Uterus (tissue), 2 donors: ENCODE measurements at regions not wholly inside any gene's neighbourhood (a gene's known extent, or its start where the extent isn't known, plus 50 kb on each side); places are given as distances from the start of the nearest gene placed in this dataset.

Experiments used
- POLR2A ChIP-seq, 2 donors: fragments of 450-650 bp; IDR thresholded peaks; one replicate each; pipeline ENCODE4 v1.6.1; 2016; ENCODE audit warnings: antibody characterized with exemption in 2 of 2, mild to moderate bottlenecking in 1 of 2, moderate library complexity in 1 of 2
- TF ChIP-seq, protein P1 (sequence below), 4 experiments: fragments of 200-600 bp in 2 of 4; fragments of 450-650 bp in 2 of 4; sonication (generic) in 2 of 4; IDR thresholded peaks; one replicate each; pipeline ENCODE4 v1.5.1; 2016 to 2019; ENCODE audit warnings: antibody characterized with exemption in 4 of 4, mild to moderate bottlenecking in 2 of 4, moderate library complexity in 1 of 4

DNA sequence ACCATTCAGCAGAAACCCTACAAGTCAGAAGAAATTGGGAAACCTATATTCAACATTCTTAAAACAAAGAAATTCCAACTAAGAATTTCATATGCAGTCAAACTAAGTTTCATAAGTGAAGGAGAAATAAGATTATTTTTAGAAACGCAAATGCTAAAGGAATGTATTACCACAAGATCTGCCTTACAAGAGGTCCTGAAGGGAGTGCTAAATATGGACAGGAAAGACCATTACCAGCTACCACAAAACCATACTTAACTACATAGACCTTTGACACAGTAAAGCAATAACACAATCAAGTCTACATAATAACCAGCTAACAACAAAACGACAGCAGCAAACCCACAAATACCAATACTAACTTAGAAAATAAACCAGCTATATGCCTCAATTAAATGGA is 169.3 kb upstream of the FGF16 start:
- TF ChIP-seq, protein P1, sequence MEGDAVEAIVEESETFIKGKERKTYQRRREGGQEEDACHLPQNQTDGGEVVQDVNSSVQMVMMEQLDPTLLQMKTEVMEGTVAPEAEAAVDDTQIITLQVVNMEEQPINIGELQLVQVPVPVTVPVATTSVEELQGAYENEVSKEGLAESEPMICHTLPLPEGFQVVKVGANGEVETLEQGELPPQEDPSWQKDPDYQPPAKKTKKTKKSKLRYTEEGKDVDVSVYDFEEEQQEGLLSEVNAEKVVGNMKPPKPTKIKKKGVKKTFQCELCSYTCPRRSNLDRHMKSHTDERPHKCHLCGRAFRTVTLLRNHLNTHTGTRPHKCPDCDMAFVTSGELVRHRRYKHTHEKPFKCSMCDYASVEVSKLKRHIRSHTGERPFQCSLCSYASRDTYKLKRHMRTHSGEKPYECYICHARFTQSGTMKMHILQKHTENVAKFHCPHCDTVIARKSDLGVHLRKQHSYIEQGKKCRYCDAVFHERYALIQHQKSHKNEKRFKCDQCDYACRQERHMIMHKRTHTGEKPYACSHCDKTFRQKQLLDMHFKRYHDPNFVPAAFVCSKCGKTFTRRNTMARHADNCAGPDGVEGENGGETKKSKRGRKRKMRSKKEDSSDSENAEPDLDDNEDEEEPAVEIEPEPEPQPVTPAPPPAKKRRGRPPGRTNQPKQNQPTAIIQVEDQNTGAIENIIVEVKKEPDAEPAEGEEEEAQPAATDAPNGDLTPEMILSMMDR (IDR thresholded peaks at IDR 0.05): no peak
- TF ChIP-seq POLR2A (IDR thresholded peaks at IDR 0.05): no peak
